Right renal pelvis (tissue), 4 donors: ENCODE measurements at regions not wholly inside any gene's neighbourhood (a gene's known extent, or its start where the extent isn't known, plus 50 kb on each side); places are given as distances from the start of the nearest gene placed in this dataset.
"Not testable (repeated sequence)": the region's sequence is repeated elsewhere in the genome, so short reads cannot be mapped to it uniquely, and the experiment has no call there.

Experiments used
- DNase-seq, 4 donors: peaks; one replicate each; pipeline ENCODE4 v3.0.0-alpha.2; 2013; ENCODE audit warnings: low read depth in 4 of 4, low spot score in 3 of 4, missing footprints in 1 of 4

DNA sequence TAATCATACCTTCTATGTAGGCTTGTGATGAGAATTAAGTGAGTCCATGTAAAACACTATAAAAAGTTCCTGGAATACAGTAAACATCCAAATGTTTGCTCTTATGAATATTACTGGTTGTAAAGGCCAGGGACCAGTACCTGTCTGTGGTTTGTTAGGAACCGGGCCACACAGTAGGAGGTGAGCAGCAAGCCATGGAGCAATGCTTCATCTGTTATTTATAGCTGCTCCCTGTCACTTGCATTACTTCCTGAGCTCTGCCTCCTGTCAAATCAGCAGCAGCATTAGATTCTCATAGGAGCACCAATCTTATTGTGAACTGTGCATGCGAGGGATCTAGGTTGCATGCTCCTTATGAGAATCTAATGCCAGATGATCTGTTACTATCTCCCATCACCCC is 662.0 kb upstream of the ANKRD30A start:
- DNase-seq, result no peak

DNA sequence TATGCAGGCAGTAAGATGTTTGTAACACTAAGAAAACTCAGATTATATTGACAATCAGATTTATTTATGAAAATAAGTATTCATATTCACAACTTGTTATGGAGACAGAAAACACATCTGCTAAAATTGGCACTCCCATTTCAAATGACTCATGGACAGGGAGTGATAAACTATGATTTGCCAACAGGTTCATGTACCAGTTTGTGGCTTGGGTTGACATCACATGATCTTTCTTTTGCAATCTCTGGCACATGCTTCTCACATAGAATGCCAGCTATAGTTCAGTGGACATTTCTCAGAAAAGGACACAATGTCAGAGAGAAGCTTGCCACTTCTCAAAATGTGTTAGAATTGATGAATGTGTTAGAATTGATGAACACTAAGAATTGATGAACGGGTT is 663.2 kb upstream of the ANKRD30A start:
- no peak for DNase-seq

DNA sequence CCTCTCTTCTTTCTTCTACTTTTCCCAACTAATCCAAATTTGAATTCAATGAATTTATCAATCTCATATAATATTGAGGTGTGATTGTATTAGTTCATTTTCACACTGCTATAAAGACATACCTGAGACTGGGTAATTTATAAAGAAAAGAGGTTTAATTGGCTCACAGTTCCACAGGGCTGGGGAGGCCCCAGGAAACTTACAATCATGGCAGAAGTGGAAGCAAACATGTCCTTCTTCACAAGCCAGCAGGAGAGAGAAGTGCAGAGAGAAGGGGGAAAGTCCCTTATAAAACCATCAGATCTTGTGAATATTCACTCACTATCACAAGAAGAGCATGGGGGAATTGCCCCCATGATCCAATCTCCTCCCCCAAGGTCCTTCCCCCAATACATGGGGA is 667.0 kb upstream of the ANKRD30A start:
- DNase-seq, result not testable (repeated sequence)

DNA sequence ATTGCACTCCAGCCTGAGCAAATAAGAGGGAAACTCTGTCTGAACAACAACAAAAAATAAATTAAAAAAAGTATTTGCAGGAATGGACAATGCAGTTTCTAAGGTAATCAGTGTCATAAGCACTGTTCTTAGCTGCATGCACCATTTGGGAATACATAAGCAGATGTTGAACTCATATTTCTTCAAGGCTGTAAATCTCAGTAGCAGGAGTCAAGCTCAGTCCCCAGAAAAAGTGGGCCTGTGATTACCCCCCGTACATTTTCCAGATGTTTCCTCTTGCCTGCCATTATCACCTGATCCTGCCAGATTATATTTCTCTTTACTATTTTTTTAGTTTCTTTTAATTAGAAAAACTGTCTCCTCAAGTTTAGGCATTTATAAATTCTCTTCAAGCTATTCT is 667.6 kb upstream of the ANKRD30A start:
- no peak for DNase-seq

DNA sequence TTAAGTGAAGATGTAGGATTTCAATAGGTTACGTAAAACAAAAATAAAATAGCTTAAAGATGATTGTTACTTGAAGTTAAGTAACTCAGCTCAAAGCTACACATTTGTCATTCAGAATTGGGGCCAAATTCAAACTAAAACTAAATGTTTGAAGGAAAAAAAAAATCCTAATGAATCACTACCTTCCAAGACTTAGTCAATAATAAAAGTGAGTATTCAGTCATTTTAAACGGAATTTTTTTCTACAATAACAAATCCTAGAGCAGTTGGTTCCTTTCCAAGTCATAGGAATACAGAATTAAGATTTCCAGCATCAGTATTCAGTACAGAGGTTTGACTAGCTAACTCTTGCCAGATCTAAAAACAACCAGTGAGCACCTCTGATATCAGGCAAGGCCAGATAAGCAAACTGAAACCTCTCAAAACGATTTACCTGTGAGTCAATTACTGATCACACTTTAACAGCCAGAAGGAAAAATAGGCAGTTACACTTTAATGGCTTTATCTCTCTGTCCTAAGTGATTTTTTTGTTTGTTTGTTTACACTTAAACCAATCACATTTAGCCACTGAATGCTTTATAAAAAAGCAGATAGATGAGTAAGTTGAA is 669.8 kb upstream of the ANKRD30A start:
- DNase-seq, result no peak

DNA sequence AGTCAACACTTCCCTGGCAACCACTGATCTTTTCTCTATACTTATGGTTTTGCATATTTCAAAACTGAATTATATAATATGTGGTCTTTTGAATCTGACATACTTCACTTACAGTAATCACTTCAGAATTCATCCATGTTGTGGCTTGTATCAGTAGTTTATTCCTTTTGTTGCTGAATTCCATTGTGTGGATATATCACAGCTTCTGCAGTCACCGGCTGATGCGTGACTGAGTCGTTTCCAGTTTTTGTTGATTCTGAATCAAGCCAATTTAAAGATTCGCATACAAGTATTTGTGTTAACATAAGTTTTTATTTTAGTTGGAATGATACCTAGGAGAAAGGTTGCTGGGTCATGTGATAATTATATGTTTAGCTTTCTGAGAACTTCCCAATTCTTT is 672.5 kb upstream of the ANKRD30A start:
- DNase-seq, result no peak

DNA sequence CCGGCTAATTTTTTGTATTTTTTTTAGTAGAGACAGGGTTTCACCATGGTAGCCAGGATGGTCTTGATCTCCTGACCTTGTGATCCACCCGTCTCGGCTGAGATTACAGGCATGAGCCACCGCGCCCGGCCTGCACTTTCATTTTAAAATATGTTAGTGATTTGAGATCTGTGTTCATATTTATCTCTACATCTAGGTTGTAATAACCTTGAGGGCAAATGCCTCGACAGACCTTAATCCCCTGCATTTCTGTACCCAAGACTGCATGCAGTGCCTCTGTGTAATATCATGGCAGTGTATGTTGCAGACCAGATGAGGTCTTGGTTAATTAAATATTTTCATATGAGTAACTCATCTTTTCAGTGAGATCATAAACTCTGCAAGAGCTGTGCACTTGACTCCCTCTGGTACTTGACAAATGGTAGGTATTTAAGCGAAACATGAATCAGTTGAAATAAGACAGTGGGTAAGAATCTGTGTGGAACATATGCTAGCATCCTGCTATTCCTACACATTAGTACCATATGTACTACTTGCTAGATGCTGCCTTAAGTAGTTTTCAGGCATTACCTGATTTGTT is 673.9 kb upstream of the ANKRD30A start:
- DNase-seq, result no peak

DNA sequence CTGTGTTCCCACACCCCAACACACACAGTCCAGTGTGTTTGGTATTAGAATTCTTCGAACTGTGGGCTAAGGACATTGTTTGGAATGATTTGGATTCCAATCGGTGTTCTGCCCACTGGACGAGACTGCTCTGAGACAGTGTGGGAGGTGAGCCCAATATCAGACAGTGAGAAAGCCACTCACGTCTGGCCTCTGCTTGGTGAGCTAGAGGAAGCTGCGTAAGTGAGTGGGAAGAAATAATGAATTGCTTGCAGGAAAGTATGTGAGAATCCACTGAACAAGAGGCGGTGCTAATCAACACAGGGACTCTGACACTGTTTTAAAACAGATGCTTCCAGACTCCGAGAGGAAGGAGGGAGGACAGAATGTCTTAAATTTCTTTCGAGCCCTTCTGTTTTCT is 675.0 kb upstream of the ANKRD30A start:
- DNase-seq, result no peak

DNA sequence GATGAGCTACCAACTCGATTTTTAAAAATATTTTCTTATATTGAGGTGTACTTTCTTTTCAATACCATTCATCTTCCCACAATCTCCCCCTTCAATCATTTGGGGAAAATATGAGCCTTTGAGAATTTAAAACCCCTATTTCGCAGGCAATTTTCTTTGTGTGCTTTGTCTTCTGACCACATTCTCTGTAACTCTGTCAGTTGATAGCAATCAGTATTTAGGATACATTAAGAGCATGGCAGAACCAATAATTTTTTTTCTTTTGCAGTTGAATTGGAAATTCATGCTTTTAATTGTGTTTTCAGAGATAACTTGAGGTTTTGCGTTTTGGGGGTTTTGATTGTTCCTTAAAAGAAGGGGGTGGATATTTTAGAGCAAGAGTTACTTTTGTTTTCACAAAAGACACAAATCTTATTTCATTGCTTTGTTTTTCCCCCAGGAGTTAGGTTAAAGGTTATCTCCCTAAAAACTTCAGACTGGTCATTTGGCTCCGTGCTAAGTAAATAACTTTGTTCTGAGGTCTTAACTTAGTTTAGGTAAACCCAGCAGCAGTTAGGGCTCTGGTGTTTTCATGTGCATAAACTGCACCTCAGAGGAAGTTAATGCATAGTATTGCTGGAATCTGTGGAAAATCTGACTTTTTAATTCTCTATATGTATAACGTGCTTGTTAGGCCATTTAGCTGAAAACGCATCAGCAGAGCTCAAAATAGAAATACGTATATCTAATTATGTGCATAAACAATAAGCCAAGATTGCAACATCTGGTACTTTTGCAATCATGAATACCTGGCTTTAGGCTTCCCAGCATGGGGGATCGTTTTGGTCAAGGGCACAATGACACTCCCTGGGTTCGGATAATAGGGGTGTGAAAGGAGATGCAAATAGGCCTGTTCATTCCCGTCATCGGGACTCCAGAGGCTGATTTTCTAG is 676.4 kb upstream of the ANKRD30A start:
- no peak for DNase-seq

DNA sequence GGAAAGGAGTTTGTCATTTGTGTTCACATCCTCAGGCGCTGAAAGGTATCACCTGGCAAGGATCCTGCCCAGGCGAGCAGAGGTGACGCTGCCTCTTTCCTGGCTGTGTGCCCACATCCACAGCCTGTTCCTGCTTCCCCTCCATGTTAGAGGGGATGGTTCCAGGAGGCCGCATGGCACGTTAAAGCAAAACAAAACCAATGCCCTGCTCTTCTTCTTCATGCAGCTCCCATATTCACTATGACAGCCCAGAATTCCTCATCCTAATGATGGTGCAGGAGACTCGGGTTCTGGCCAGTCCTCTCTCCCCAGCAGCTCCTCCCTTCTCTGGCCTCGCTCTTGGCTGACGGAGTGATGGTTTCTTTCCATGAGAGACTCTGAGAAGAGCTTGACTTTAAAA is 678.5 kb upstream of the ANKRD30A start:
- DNase-seq, result no peak

DNA sequence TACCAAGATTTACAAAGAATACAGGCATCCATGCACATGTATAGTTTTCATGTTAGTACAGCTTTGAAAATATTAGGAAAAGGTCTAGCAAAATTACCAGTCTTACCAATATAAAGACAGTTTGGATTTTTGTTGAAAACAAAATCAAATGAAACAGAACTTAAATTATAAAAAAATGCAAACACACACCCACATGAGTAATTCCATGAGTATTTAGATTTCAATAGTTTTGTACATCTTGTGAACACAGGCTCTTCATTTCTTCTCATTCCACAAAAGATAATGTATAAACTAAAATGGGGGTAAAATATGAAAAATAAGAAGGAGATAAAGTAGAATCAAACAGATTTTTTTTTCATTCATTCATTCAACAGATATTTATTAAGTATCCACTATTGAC is 682.2 kb upstream of the ANKRD30A start:
- DNase-seq, result no peak

DNA sequence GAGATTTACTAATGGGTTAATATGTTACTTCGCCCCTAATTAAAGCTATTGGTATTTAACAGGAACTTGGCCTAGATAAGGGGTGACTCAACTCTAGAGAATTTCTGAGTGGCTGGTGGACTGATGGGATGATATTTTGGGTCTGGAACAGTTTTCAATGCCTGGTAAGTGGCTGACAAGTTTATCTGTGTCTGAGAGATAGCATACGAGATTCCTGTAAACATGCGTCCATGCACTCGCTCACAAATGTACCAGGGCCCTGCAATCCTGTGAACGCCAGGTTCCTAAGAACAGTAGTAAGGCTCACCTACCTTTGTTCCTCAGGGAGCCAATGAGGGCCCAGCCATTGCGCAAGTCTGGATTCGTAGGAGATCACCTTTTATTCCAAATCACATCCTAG is 683.8 kb upstream of the ANKRD30A start:
- DNase-seq, result no peak

DNA sequence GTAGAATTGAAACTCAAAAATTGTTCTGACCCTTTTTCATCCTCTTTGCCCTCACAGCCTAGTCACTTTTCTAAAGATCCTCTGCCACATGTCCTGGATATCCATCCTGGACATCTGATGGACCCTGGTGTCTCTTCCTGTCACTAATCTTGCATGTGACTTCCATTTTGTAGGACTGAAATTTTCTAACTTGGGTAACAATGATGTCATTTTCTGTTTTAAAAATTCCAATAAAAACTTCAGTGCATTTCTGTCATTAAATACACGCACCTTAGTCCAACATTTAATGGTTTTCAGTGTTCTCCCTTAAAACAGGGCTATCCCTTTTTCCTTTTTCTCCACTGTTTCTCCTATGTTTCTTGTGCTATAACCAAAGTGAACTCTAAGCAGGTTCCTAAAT is 684.9 kb upstream of the ANKRD30A start:
- no peak for DNase-seq

DNA sequence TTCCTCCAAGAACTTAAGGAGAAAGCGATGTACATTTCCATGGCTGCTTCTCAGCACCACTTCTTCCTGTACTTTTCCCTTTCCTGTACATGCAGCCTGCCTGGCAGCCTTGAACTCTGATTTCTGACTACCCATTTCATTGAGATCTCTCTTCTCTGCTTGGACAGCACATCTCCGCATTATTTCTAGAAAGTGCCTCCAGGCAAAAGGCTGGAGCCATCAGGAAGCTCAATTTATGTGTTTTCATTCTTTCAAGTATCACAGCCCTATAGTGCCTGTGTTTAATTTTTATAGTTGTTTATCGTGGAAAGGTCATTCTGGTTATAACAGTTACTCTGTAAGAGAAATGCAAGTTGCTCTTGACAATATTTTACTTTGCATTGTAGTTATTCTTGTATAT is 688.0 kb upstream of the ANKRD30A start:
- DNase-seq, result no peak

DNA sequence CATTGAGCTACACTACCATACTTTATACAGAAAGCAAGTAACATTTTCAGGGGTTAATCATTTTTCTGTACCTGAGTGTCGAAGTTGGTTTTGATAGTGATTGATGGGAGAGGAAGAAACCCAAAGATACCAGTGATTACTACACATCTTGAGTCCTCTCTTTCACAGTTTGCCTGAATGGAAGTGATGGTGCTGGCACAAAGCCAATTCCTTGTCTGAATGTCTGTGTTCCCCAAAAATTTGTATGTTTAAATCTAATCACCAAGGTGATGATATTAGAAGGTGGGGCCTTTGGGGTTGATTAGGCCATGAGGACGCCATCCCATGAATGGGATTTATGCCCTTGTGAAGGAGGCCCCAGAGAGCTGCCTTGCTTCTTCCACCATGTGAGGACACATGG is 696.9 kb upstream of the ANKRD30A start:
- DNase-seq, result no peak

DNA sequence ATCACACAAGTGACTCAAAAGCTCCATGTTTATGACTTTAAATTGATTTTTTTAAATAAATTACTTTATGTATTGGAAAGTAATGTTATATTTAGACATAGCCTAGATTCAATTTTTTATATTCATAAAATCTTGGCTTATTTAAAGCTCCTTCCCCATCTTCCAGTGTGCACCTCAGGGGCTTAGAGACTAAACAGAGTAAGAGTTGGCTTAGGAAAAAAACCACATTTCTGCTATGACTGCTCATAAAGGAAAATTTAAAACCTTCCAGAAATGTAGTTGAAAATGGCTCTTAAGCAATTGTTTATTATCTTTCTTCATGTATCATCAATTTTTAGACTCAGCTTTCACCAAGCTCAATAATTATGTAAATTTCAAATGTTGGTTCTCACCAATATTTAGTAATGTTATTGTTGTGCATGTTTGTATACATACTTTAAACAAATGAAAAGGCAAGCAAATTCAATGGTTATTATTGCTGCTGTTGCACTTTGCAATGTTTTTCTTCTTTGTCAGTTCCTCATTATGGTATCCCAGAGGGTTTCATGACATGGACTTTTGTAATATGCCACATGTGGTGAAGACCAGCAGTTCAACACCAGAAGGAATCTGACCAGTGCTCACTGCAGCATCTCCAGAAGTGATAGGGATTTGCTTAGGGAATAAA is 700.1 kb upstream of the ANKRD30A start:
- no peak for DNase-seq

DNA sequence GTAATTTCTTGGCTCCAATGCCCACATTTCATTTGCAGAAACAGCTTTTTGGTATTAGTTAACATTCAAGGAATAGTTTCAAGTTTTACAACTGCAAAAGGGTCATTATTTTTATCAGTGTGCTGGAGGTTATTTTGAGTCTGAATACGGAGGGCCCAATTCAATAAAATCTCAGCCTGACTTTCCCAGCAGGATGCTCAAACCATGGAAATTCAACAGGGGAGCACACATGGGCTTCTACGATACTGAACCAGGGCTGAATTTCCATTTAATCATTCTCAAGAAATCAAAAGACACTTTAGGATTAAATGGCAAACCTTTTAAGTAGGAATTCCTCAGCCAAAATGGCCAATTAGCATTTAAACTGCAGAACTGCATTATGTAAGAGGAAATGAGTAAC is 700.9 kb upstream of the ANKRD30A start:
- DNase-seq, result no peak

DNA sequence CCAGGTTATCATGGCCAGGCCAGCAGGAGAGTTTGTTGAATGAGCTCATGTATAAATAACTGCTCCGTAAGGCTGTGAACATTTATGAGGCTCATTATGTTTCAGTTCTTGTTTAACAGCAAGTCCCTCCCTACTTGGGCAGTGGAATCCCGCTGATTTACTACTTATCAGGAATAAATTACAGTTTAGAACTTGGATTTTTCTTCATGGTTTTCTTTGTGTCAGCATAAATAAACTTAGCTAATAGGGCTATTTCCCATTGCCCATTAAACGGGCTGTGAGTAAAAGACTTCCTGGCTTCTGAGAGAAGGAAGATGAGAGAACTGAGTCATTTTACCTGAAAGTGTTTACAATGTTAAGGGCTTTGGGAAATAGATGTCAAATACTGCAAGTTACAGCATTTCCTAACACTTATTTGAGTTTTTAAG is 701.6 kb upstream of the ANKRD30A start:
- peak in 3 of 4 donors; percentile 28 to 53 (median 44) for DNase-seq

DNA sequence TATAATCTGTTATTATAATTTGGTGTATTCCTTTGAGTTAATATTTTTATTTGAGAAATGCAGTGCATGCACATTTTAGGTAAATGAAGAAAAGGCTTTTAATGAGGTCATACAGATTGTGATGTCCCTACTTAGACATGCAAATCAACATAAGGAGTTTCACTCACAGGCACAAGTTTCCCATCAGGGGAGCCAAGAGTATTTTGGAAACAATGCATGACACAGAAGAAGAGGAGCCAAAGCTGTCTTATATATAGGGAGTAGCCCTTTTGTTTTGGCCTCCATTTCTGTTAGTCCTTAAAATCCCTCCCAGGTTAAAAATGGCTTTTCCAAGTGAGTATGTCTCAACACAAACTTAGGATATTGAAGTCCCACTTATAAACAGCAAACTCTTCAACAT is 703.4 kb upstream of the ANKRD30A start:
- DNase-seq, result no peak

DNA sequence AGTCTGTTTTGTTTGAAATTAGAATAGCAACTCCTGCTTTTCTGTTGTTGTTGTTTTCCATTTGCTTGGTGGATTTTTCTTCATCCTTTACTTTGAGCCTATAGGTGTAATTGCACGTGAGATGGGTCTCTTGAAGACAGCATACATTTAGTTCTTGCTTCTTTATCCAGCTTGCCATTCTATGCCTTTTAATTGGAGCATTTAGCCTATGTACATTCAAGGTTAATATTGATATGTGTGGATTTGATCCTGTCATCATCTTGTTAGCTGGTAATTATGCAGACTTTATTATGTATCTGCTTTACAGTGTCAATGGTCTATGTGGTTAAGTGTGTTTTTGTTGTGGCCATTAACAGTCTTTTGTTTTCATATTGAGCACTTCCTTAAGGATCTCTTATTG is 708.9 kb upstream of the ANKRD30A start:
- DNase-seq, result no peak

DNA sequence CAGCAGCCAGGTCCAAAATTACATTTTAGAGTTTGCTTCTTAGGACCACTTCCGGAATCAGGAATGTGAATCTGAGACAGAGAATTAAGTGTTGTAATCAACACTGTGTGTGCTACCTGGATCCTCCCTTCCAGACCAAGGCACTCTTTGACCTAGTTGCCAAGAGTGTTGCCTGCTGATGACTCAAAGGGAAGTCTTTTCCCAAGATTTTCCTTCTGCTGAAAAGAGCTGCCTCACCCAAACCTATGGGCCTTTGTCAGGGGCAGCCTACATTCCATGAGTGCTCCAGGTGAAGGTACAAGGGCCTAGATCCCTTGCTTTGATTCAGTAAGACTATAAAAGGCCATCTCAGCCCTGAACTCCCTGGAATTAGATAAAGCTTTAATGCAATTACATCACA is 712.5 kb upstream of the ANKRD30A start:
- no peak for DNase-seq
